ENCODE measurements at regions not wholly inside any gene's neighbourhood (a gene's known extent, or its start where the extent isn't known, plus 50 kb on each side); places are given as distances from the start of the nearest gene placed in this dataset.

GRCh38 chr3:117495620-117496019, 786.0 kb downstream of the TUSC7 start:
- TF ChIP-seq, protein P1, sequence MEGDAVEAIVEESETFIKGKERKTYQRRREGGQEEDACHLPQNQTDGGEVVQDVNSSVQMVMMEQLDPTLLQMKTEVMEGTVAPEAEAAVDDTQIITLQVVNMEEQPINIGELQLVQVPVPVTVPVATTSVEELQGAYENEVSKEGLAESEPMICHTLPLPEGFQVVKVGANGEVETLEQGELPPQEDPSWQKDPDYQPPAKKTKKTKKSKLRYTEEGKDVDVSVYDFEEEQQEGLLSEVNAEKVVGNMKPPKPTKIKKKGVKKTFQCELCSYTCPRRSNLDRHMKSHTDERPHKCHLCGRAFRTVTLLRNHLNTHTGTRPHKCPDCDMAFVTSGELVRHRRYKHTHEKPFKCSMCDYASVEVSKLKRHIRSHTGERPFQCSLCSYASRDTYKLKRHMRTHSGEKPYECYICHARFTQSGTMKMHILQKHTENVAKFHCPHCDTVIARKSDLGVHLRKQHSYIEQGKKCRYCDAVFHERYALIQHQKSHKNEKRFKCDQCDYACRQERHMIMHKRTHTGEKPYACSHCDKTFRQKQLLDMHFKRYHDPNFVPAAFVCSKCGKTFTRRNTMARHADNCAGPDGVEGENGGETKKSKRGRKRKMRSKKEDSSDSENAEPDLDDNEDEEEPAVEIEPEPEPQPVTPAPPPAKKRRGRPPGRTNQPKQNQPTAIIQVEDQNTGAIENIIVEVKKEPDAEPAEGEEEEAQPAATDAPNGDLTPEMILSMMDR (IDR thresholded peaks at IDR 0.05; ENCODE audit: low read depth, low read length) = no peak
- TF ChIP-seq POLR2A (IDR thresholded peaks at IDR 0.05; ENCODE audit: extremely low read depth, insufficient read length) = no peak
- no peak for TF ChIP-seq MAX (IDR thresholded peaks at IDR 0.05; ENCODE audit: low read depth, low read length)
- no peak for TF ChIP-seq MYC (IDR thresholded peaks at IDR 0.05; ENCODE audit: low read depth, low read length)
